ENCODE measurements at regions not wholly inside any gene's neighbourhood (a gene's known extent, or its start where the extent isn't known, plus 50 kb on each side); places are given as distances from the start of the nearest gene placed in this dataset.

DNA sequence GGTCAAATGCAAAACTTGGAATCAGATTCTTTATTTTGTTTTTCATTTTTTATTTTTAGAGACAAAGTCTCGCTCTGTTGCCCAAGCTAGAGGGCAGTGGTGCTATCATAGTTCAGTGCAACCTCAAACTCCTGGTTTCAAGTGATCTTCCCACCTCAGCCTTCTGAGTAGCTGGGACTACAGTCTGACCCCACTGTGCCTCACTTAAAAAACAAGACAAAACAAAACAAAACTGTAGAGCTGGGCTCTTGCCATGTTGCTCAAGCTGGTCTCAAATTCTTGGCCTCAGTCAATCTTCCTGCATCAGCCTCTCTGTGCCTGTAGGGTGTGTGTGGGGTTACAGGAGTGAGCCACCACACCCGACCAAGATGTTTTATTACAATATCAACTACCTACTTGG is 396.0 kb upstream of the USP24 start:
- TF ChIP-seq, protein P1, sequence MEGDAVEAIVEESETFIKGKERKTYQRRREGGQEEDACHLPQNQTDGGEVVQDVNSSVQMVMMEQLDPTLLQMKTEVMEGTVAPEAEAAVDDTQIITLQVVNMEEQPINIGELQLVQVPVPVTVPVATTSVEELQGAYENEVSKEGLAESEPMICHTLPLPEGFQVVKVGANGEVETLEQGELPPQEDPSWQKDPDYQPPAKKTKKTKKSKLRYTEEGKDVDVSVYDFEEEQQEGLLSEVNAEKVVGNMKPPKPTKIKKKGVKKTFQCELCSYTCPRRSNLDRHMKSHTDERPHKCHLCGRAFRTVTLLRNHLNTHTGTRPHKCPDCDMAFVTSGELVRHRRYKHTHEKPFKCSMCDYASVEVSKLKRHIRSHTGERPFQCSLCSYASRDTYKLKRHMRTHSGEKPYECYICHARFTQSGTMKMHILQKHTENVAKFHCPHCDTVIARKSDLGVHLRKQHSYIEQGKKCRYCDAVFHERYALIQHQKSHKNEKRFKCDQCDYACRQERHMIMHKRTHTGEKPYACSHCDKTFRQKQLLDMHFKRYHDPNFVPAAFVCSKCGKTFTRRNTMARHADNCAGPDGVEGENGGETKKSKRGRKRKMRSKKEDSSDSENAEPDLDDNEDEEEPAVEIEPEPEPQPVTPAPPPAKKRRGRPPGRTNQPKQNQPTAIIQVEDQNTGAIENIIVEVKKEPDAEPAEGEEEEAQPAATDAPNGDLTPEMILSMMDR (IDR thresholded peaks at IDR 0.05): no peak
- no peak for TF ChIP-seq ZFX (IDR thresholded peaks at IDR 0.05; ENCODE audit: borderline replicate concordance)

Measured in 22Rv1 (cell line).